GM23248 (cell line): ENCODE measurements at regions not wholly inside any gene's neighbourhood (a gene's known extent, or its start where the extent isn't known, plus 50 kb on each side); places are given as distances from the start of the nearest gene placed in this dataset.

ENCODE experiments used
- DNase-seq: peaks from one replicate; pipeline ENCODE4 v3.0.0-alpha.2; 2015
- H2AFZ ChIP-seq: fragments of 200-600 bp; sonication (generic); 2 replicates; pipeline ENCODE4 v1.6.1; 2016; ENCODE audit warnings: antibody characterized with exemption
- H3F3A ChIP-seq: fragments of 200-600 bp; sonication (generic); 2 replicates; pipeline ENCODE4 v1.6.1; 2016; ENCODE audit warnings: mild to moderate bottlenecking, antibody characterized with exemption, mixed run types; ENCODE audit not compliant: insufficient read depth
- H3K27ac ChIP-seq: fragments of 200-600 bp; sonication (generic); 2 replicates; pipeline ENCODE4 v1.5.1; 2016; ENCODE audit warnings: mild to moderate bottlenecking
- H3K27me3 ChIP-seq: fragments of 200-600 bp; sonication (generic); replicated peaks from 2 replicates; pipeline ENCODE4 v1.6.1; 2016; ENCODE audit warnings: mild to moderate bottlenecking; ENCODE audit not compliant: insufficient read depth
- H3K36me3 ChIP-seq: fragments of 200-600 bp; sonication (generic); 2 replicates; pipeline ENCODE4 v1.6.1; 2016; ENCODE audit warnings: low read depth, mild to moderate bottlenecking
- H3K4me1 ChIP-seq: fragments of 200-600 bp; sonication (generic); 2 replicates; pipeline ENCODE4 v1.6.1; 2016; ENCODE audit warnings: mild to moderate bottlenecking; ENCODE audit not compliant: insufficient read depth
- H3K4me2 ChIP-seq: fragments of 200-600 bp; sonication (generic); one replicate; pipeline ENCODE4 v1.6.1; 2016; ENCODE audit warnings: mild to moderate bottlenecking; ENCODE audit not compliant: unreplicated experiment
- H3K4me3 ChIP-seq: fragments of 200-600 bp; sonication (generic); 2 replicates; pipeline ENCODE4 v1.5.1; 2016; ENCODE audit warnings: mild to moderate bottlenecking
- H3K79me2 ChIP-seq: fragments of 200-600 bp; sonication (generic); 2 replicates; pipeline ENCODE4 v1.6.1; 2016; ENCODE audit warnings: mild to moderate bottlenecking; ENCODE audit not compliant: insufficient read depth
- H3K9ac ChIP-seq: fragments of 200-600 bp; sonication (generic); 2 replicates; pipeline ENCODE4 v1.6.1; 2016; ENCODE audit warnings: mild to moderate bottlenecking
- H3K9me2 ChIP-seq: fragments of 200-600 bp; sonication (generic); 2 replicates; pipeline ENCODE4 v1.6.1; 2016; ENCODE audit warnings: mixed run types, mild to moderate bottlenecking, moderate library complexity; ENCODE audit not compliant: insufficient read depth
- H3K9me3 ChIP-seq: fragments of 200-600 bp; sonication (generic); one replicate; pipeline ENCODE4 v1.6.1; 2017; ENCODE audit warnings: low read depth
- H4K20me1 ChIP-seq: fragments of 200-600 bp; sonication (generic); 2 replicates; pipeline ENCODE4 v1.6.0; 2016; ENCODE audit not compliant: insufficient read depth
- EZH2 ChIP-seq: fragments of 200-600 bp; sonication (generic); IDR thresholded peaks from 2 replicates; pipeline ENCODE4 v1.6.1; 2018; ENCODE audit warnings: antibody characterized with exemption, mild to moderate bottlenecking; ENCODE audit not compliant: insufficient read depth, poor library complexity, severe bottlenecking
- EZH2phosphoT487 ChIP-seq: fragments of 200-600 bp; sonication (generic); IDR thresholded peaks from 2 replicates; pipeline ENCODE4 v1.6.1; 2018; ENCODE audit warnings: antibody characterized with exemption, moderate library complexity, mild to moderate bottlenecking, low read depth; ENCODE audit not compliant: insufficient read depth
- WGBS, 2 experiments: methylation state at CpG; one replicate each; pipeline ENCODE4 v1.1.6; 2015 to 2017; ENCODE audit warnings: low lambda C conversion rate in 2 of 2, low coverage in 1 of 2; ENCODE audit errors: missing lambda C conversion rate in 2 of 2; 5-methylcytosine and 5-hydroxymethylcytosine counted together
- in situ Hi-C: fragments of 300-500 bp; cut with MboI; formaldehyde crosslinking; loops from 2 replicates; pipeline ENCODE4 v1.15.0; 2020

DNA sequence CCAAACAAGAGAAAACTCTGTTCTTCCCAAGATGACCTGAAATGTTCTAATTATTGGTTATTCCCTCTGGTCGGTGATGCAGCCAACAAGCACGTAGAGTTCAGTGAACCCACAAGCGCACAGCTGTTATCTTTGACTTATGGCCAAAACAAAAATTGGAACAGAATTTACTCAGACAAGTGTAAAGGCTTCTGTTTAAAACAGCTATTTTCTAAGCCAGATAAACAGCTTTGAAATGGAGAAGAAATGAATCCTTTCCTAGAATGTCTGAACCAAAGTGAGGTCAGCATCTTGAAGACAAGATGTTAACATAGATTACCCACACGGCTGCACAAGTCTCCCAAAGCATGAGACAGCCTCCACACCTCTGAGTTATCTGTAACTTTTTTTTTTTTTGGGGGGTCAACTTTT is 669.2 kb downstream of the DIAPH3 start:
- 1 to 3% methylated on average over 4 of the region's 4 CpGs for WGBS, 2 experiments
- Histone ChIP-seq H3K79me2 (no peaks in the 10 kb centered on the region), H3K4me2 (no peak overlapping the region), H3K9ac (no peak overlapping the region), H2AFZ (no peak overlapping the region), H3K9me2 (no peaks in the 10 kb centered on the region), H3K27ac (no peak overlapping the region), H3K4me1 (no peaks in the 10 kb centered on the region), H4K20me1 (no peaks in the 10 kb centered on the region), H3K9me3 (no peaks in the 10 kb centered on the region), H3K27me3 (no peaks in the 10 kb centered on the region), H3K4me3 (no peak overlapping the region), H3F3A (no peaks in the 10 kb centered on the region), H3K36me3 (no peaks in the 10 kb centered on the region)
- TF ChIP-seq EZH2 (no peak), EZH2phosphoT487 (no peak)
- peak; percentile 5 for DNase-seq
- in situ Hi-C loops, result no loop called here

DNA sequence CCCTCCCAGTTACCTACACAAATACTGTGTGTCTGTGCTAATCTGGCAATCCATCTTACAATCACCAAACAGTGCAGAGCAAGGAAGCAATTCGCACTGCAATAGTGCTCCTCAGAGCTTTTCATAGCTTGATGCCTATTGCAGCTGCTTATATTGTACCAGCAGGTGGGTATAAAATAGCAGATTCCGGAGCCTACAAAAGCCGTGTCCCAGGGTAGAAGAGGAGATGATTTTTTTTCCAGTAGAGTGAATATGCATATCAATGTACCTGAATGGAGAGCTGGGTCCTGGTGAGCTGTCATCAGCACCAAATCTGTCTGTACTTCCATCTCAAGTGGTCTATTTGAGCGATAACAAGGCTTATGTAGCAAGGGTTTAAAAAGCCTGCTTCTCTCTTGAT is 668.4 kb downstream of the DIAPH3 start:
- no peaks in the 10 kb centered on the region for H3K36me3 ChIP-seq
- no peak overlapping the region for H3K9ac ChIP-seq
- DNase-seq, result no peak
- no peaks in the 10 kb centered on the region for H3K9me3 ChIP-seq
- H3K4me3 ChIP-seq, result no peak overlapping the region
- no peaks in the 10 kb centered on the region for H3K79me2 ChIP-seq
- H3K4me2 ChIP-seq, result no peak overlapping the region
- H2AFZ ChIP-seq, result no peak overlapping the region
- TF ChIP-seq EZH2phosphoT487 (no peak), EZH2 (no peak)
- no peaks in the 10 kb centered on the region for H3K4me1 ChIP-seq
- H3K27ac ChIP-seq, result no peak overlapping the region
- H3K9me2 ChIP-seq, result no peaks in the 10 kb centered on the region
- H3K27me3 ChIP-seq, result no peaks in the 10 kb centered on the region
- 29 to 30% methylated on average over 4 of the region's 4 CpGs for WGBS, 2 experiments
- no peaks in the 10 kb centered on the region for H3F3A ChIP-seq
- H4K20me1 ChIP-seq, result no peaks in the 10 kb centered on the region
- in situ Hi-C loops, result no loop called here

DNA sequence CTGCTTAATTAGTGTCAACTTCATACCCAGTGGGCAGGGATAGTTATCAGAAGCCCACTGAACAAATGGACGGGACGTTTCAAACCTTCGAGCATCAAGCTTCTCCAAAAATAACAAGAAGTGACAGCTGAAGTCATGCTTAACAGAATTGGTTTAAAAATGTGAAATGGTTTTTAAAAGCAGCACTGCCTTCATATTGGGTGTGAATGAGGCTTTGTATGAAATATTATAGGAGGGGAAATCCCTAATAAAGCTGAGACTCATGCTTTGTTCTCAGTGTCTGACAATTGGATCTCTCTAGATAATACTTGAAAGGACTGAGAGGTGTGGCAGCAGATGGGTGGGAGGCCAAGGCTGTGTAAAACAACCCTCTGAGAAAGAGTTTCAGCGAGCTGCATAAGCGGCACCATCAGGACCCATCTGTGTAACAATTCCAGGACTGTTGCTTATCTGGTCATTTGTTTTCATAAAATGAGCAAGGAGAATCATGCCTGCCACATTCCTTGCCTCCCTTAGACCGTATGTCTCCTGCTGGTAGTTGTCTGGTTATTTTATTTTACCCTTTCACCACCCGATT is 667.7 kb downstream of the DIAPH3 start:
- no peak overlapping the region for H3K9ac ChIP-seq
- H3K4me3 ChIP-seq, result no peak overlapping the region
- H3K4me2 ChIP-seq, result no peak overlapping the region
- H3K4me1 ChIP-seq, result no peaks in the 10 kb centered on the region
- in situ Hi-C loops, result no loop called here
- no peaks in the 10 kb centered on the region for H3F3A ChIP-seq
- TF ChIP-seq EZH2 (no peak), EZH2phosphoT487 (no peak)
- WGBS, 2 experiments, result 34 to 39% methylated on average over 7 of the region's 7 CpGs
- no peaks in the 10 kb centered on the region for H3K36me3 ChIP-seq
- no peaks in the 10 kb centered on the region for H3K9me3 ChIP-seq
- H3K27ac ChIP-seq, result no peak overlapping the region
- H3K79me2 ChIP-seq, result no peaks in the 10 kb centered on the region
- DNase-seq, result no peak
- no peaks in the 10 kb centered on the region for H3K27me3 ChIP-seq
- H4K20me1 ChIP-seq, result no peaks in the 10 kb centered on the region
- no peaks in the 10 kb centered on the region for H3K9me2 ChIP-seq
- no peak overlapping the region for H2AFZ ChIP-seq

DNA sequence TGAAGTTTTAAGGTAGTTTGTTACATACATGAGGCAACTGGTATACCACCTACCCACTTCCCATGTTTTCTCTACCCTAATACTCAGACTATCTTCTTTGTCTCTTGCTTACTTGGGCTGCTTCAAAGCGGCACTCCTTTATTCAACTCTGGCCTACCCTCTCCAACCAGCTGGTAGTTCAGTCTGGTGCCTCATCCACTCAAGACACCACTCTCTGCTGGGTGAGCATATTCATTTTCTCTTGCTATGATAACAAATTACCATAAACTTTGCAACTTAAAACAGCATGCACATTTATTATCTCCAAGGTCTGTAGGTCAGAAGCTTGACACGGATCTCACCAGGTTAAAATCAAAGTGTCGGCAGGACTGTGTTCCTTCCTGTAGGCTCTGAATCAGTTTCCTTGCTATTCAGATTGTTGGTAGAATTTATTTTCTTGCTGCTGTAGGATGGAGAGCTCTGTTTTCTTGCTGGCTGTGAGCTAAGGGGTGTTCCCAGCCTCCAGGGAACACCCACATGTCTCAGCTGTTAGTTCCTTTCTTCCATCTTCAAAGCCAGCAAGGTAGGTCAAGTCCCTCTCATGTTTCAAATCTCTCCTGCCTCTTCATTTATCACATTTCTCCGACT is 666.0 kb downstream of the DIAPH3 start:
- Histone ChIP-seq H3K9ac (no peak overlapping the region), H3K9me2 (no peaks in the 10 kb centered on the region), H3K4me2 (no peak overlapping the region), H3K79me2 (no peaks in the 10 kb centered on the region), H4K20me1 (no peaks in the 10 kb centered on the region), H3F3A (no peaks in the 10 kb centered on the region), H2AFZ (no peak overlapping the region), H3K4me3 (no peak overlapping the region), H3K36me3 (no peaks in the 10 kb centered on the region), H3K4me1 (no peaks in the 10 kb centered on the region), H3K27ac (no peak overlapping the region), H3K27me3 (no peaks in the 10 kb centered on the region), H3K9me3 (no peaks in the 10 kb centered on the region)
- in situ Hi-C loops, result no loop called here
- no peak for DNase-seq
- TF ChIP-seq EZH2phosphoT487 (no peak), EZH2 (no peak)
- WGBS, 2 experiments, result 47 to 48% methylated on average over 4 of the region's 4 CpGs
